Gastroesophageal sphincter (tissue), 3 donors: ENCODE measurements at regions not wholly inside any gene's neighbourhood (a gene's known extent, or its start where the extent isn't known, plus 50 kb on each side); places are given as distances from the start of the nearest gene placed in this dataset.

ENCODE experiments used
- CTCF ChIP-seq, 4 experiments: fragments of 200-600 bp in 2 of 4; fragments of 450-650 bp in 2 of 4; sonication (generic) in 1 of 4; IDR thresholded peaks; one replicate each; pipeline ENCODE4 v1.5.1; 2017 to 2019; ENCODE audit warnings: antibody characterized with exemption in 4 of 4, mild to moderate bottlenecking in 2 of 4, moderate library complexity in 2 of 4
- POLR2A ChIP-seq, 2 donors: fragments of 450-650 bp; IDR thresholded peaks; one replicate each; pipeline ENCODE4 v1.6.1; 2017; ENCODE audit warnings: antibody characterized with exemption in 2 of 2, mild to moderate bottlenecking in 2 of 2, moderate library complexity in 1 of 2
- POLR2AphosphoS5 ChIP-seq: sonication (generic); formaldehyde crosslinking; IDR thresholded peaks from one replicate; pipeline ENCODE4 v1.6.1; 2017; ENCODE audit warnings: antibody characterized with exemption

- no peak for TF ChIP-seq CTCF (IDR thresholded peaks at IDR 0.05)
- TF ChIP-seq POLR2AphosphoS5: no peak
- no peak for TF ChIP-seq POLR2A (IDR thresholded peaks at IDR 0.05)
Measured at GRCh38 chr16:48740964-48741363, 131.0 kb upstream of the N4BP1 start.
